Fibroblast of lung (primary cell): ENCODE measurements at regions not wholly inside any gene's neighbourhood (a gene's known extent, or its start where the extent isn't known, plus 50 kb on each side); places are given as distances from the start of the nearest gene placed in this dataset.

ENCODE experiments used
- DNase-seq, 2 donors: peaks; one replicate each; pipeline versions ENCODE4 v3.0.0 to v3.0.0-alpha.2; 2010; ENCODE audit warnings: low read depth in 2 of 2
- H2AFZ ChIP-seq: 2 replicates; pipeline ENCODE4 v1.5.1; 2012; ENCODE audit warnings: low read length, control low read depth, inconsistent platforms
- H3K27ac ChIP-seq: 2 replicates; pipeline ENCODE4 v1.5.1; 2011; ENCODE audit warnings: low read length, control low read depth; ENCODE audit not compliant: insufficient read depth
- H3K27me3 ChIP-seq: 2 replicates; pipeline ENCODE4 v1.5.1; 2011; ENCODE audit warnings: mild to moderate bottlenecking, low read length; ENCODE audit not compliant: control insufficient read depth, insufficient read depth
- H3K36me3 ChIP-seq: 2 replicates; pipeline ENCODE4 v1.5.1; 2011; ENCODE audit warnings: low read length; ENCODE audit not compliant: control insufficient read depth, insufficient read depth
- H3K4me1 ChIP-seq: 2 replicates; pipeline ENCODE4 v1.5.1; 2011; ENCODE audit warnings: low read length; ENCODE audit not compliant: control insufficient read depth, insufficient read depth; ENCODE audit errors: extremely low read depth
- H3K4me2 ChIP-seq: 2 replicates; pipeline ENCODE4 v1.5.1; 2011; ENCODE audit warnings: low read length, control low read depth; ENCODE audit not compliant: insufficient read depth; ENCODE audit errors: extremely low read depth
- H3K4me3 ChIP-seq, 4 experiments: fragments of 200-600 bp in 1 of 4; sonication (generic) in 1 of 4; replicated peaks in 1 of 4; 2 replicates each; pipeline ENCODE4 v1.5.1; 2011 to 2016; ENCODE audit warnings: low read length in 4 of 4, low read depth in 3 of 4, mild to moderate bottlenecking in 3 of 4, control low read depth in 2 of 4, inconsistent platforms in 1 of 4, mixed read lengths in 1 of 4; ENCODE audit not compliant: insufficient read depth in 1 of 4; ENCODE audit errors: control extremely low read depth in 1 of 4
- H3K79me2 ChIP-seq: 2 replicates; pipeline ENCODE4 v1.5.1; 2012; ENCODE audit warnings: mild to moderate bottlenecking, low read length, inconsistent platforms; ENCODE audit not compliant: control insufficient read depth, insufficient read depth
- H3K9ac ChIP-seq: 2 replicates; pipeline ENCODE4 v1.5.1; 2011; ENCODE audit warnings: mild to moderate bottlenecking, low read length, control low read depth; ENCODE audit not compliant: insufficient read depth
- H3K9me3 ChIP-seq: 2 replicates; pipeline ENCODE4 v1.5.1; 2012; ENCODE audit warnings: low read depth, low read length; ENCODE audit not compliant: control insufficient read depth, insufficient read depth
- H4K20me1 ChIP-seq: 2 replicates; pipeline ENCODE4 v1.5.1; 2011; ENCODE audit warnings: low read length; ENCODE audit not compliant: control insufficient read depth, insufficient read depth; ENCODE audit errors: extremely low read depth
- CTCF ChIP-seq, 2 donors: IDR thresholded peaks in 1 of 2; conservative IDR thresholded peaks in 1 of 2; 1 replicate in 1 of 2; 2 replicates in 1 of 2; pipeline ENCODE4 v1.5.1; 2011 to 2012; ENCODE audit warnings: low read length in 2 of 2, control low read depth in 1 of 2, inconsistent platforms in 1 of 2, low read depth in 1 of 2, mild to moderate bottlenecking in 1 of 2
- EZH2 ChIP-seq: IDR thresholded peaks from 2 replicates; pipeline ENCODE4 v1.5.1; 2012; ENCODE audit warnings: low read length, control low read depth, mild to moderate bottlenecking; ENCODE audit errors: missing control alignments

DNA sequence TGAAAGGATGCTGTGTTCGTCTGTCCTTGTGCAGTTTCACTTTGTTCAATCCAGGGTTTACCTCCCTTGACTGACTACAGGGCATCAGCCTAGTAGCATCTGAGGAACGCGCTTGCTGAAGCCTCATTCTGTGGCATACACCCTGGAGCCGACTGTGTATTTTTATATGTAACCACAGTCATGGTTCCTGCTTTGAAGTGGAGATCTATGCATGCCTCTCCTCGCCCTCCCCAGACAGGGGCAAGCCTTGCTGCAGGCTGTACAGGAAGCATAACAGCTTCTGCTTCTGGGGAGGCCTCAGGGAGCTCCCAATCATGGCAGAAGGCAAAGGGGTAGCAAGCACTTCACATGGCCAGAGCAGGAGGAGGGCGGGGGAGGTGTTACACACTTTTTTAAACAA, 262.1 kb downstream of the BCL11B start:
- Histone ChIP-seq H3K79me2 (no peaks in the 10 kb centered on the region), H4K20me1 (no peaks in the 10 kb centered on the region), H3K4me3 (no peak overlapping the region), H3K27me3 (no peaks in the 10 kb centered on the region), H3K36me3 (no peaks in the 10 kb centered on the region), H3K9ac (no peak overlapping the region), H3K27ac (no peak overlapping the region), H3K4me2 (no peak overlapping the region), H3K9me3 (no peaks in the 10 kb centered on the region), H3K4me1 (no peaks in the 10 kb centered on the region), H2AFZ (no peak overlapping the region)
- DNase-seq, result no peak
- TF ChIP-seq EZH2, result no peak
- no peak for TF ChIP-seq CTCF (conservative IDR thresholded peaks at IDR 0.05 in 1 of 2, IDR thresholded peaks at IDR 0.05 in 1 of 2; ENCODE audit: low read depth in 1 of 2, low read length in 2 of 2)

GRCh38 chr14:99011385-99011784, 260.6 kb downstream of the BCL11B start:
- H3K36me3 ChIP-seq, result no peaks in the 10 kb centered on the region
- TF ChIP-seq EZH2, result no peak
- TF ChIP-seq CTCF (conservative IDR thresholded peaks at IDR 0.05 in 1 of 2, IDR thresholded peaks at IDR 0.05 in 1 of 2; ENCODE audit: low read depth in 1 of 2, low read length in 2 of 2), result no peak
- no peak overlapping the region for H2AFZ ChIP-seq
- H3K4me2 ChIP-seq, result no peak overlapping the region
- no peaks in the 10 kb centered on the region for H3K27me3 ChIP-seq
- no peaks in the 10 kb centered on the region for H4K20me1 ChIP-seq
- DNase-seq, result no peak
- no peak overlapping the region for H3K4me3 ChIP-seq
- H3K79me2 ChIP-seq, result no peaks in the 10 kb centered on the region
- no peak overlapping the region for H3K27ac ChIP-seq
- H3K9me3 ChIP-seq, result no peaks in the 10 kb centered on the region
- H3K4me1 ChIP-seq, result no peaks in the 10 kb centered on the region
- no peak overlapping the region for H3K9ac ChIP-seq

DNA sequence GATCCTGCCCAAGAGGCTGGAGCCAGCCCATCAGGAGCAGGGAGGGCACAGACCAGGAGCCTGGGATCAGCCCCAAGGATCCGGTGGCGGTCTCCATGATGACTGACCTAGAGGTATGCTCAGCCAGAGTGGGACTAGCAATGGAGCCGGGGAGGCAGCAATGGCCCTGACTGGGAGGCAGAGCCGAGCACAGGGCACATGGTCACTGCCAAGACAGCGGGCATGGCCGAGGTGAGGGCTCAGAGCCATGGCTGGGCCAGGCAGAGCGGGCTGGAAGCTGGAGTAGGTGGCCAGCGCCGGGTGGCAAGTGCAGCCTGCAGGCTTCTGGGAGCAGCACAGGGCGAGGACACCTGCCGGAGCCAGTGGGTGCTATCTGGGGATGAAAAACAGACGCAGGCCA, 259.3 kb downstream of the BCL11B start:
- Histone ChIP-seq H3K27me3 (no peaks in the 10 kb centered on the region), H4K20me1 (no peaks in the 10 kb centered on the region), H3K9me3 (no peaks in the 10 kb centered on the region), H3K4me1 (no peaks in the 10 kb centered on the region), H3K79me2 (no peaks in the 10 kb centered on the region), H3K36me3 (no peaks in the 10 kb centered on the region), H3K4me3 (no peak overlapping the region), H3K9ac (no peak overlapping the region), H3K27ac (no peak overlapping the region), H3K4me2 (no peak overlapping the region), H2AFZ (no peak overlapping the region)
- DNase-seq, result no peak
- TF ChIP-seq EZH2, result no peak
- TF ChIP-seq CTCF (conservative IDR thresholded peaks at IDR 0.05 in 1 of 2, IDR thresholded peaks at IDR 0.05 in 1 of 2; ENCODE audit: low read depth in 1 of 2, low read length in 2 of 2), result no peak
